ENCODE measurements at regions not wholly inside any gene's neighbourhood (a gene's known extent, or its start where the extent isn't known, plus 50 kb on each side); places are given as distances from the start of the nearest gene placed in this dataset.

DNA sequence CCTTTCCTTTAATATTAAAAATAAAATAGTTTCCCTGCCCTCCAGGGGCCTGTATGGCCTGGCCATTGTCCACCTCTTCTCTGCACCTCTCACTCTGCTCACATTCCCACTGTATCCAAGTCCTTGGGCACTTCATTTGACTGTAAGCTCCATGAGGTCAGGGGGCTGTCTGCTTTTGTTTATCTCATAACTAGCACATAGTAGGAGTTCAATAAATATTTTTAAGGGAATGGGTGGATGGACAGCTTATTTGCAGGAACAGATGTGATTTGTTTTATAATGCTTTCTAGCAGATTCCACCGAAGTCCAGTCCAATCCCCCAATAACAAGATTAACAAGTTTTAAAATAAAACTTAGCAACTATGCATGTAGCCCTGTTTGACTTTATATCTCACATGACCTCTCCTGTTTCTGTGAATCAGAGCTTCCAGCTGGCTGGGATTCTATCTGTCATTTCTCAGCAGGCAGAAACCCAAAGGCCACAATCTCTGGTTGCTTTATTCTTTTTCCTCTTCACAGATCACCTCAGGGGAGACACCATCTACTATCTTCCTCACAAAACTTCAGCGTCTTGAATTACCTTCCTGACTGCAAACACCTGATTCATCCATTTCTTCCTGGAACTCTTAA, 123.0 kb upstream of the NR2F2 start:
- TF ChIP-seq, protein P1, sequence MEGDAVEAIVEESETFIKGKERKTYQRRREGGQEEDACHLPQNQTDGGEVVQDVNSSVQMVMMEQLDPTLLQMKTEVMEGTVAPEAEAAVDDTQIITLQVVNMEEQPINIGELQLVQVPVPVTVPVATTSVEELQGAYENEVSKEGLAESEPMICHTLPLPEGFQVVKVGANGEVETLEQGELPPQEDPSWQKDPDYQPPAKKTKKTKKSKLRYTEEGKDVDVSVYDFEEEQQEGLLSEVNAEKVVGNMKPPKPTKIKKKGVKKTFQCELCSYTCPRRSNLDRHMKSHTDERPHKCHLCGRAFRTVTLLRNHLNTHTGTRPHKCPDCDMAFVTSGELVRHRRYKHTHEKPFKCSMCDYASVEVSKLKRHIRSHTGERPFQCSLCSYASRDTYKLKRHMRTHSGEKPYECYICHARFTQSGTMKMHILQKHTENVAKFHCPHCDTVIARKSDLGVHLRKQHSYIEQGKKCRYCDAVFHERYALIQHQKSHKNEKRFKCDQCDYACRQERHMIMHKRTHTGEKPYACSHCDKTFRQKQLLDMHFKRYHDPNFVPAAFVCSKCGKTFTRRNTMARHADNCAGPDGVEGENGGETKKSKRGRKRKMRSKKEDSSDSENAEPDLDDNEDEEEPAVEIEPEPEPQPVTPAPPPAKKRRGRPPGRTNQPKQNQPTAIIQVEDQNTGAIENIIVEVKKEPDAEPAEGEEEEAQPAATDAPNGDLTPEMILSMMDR (IDR thresholded peaks at IDR 0.05) = no peak
- no peak for TF ChIP-seq ZFX (IDR thresholded peaks at IDR 0.05; ENCODE audit: borderline replicate concordance)

All from 22Rv1 (cell line).